A549 (cell line): ENCODE measurements at regions not wholly inside any gene's neighbourhood (a gene's known extent, or its start where the extent isn't known, plus 50 kb on each side); places are given as distances from the start of the nearest gene placed in this dataset.

Experiments used
- EP300 ChIP-seq, 2 experiments: fragments of >200 bp; sonication (Bioruptor Twin); formaldehyde crosslinking; IDR thresholded peaks; 2 replicates in 1 of 2; 3 replicates in 1 of 2; pipeline ENCODE4 v1.6.1; 2016 to 2017
- POLR2A ChIP-seq: IDR thresholded peaks from 2 replicates; pipeline ENCODE4 v1.6.1; 2012; ENCODE audit warnings: mild to moderate bottlenecking, low read length
- POLR2AphosphoS2 ChIP-seq: conservative IDR thresholded peaks from 2 replicates; pipeline ENCODE4 v1.6.1; 2012; ENCODE audit warnings: low read length, improper control_type of control experiment, inconsistent platforms
- RFX5 ChIP-seq: fragments of 450-650 bp; IDR thresholded peaks from 2 replicates; pipeline ENCODE4 v1.7.1; 2014; ENCODE audit warnings: antibody characterized with exemption, mild to moderate bottlenecking, moderate library complexity
- RNF2 ChIP-seq: fragments of 200-600 bp; sonication (generic); IDR thresholded peaks from 2 replicates; pipeline ENCODE4 v1.6.1; 2016; ENCODE audit warnings: low read depth, mild to moderate bottlenecking, antibody characterized with exemption, moderate library complexity, borderline replicate concordance
- TF ChIP-seq, protein P1 (sequence below): IDR thresholded peaks from 2 replicates; pipeline ENCODE4 v1.6.1; 2012
- TF ChIP-seq, protein P2 (sequence below): fragments of >200 bp; sonication (Bioruptor Twin); formaldehyde crosslinking; IDR thresholded peaks from 3 replicates; pipeline ENCODE4 v1.5.1; 2016
- TF ChIP-seq, protein P3 (sequence below): fragments of >200 bp; sonication (Bioruptor Twin); formaldehyde crosslinking; IDR thresholded peaks from 3 replicates; pipeline ENCODE4 v1.6.1; 2016
- TF ChIP-seq, protein P4 (sequence below): fragments of 450-650 bp; IDR thresholded peaks from 2 replicates; pipeline ENCODE4 v1.6.1; 2014; ENCODE audit warnings: antibody characterized with exemption

DNA sequence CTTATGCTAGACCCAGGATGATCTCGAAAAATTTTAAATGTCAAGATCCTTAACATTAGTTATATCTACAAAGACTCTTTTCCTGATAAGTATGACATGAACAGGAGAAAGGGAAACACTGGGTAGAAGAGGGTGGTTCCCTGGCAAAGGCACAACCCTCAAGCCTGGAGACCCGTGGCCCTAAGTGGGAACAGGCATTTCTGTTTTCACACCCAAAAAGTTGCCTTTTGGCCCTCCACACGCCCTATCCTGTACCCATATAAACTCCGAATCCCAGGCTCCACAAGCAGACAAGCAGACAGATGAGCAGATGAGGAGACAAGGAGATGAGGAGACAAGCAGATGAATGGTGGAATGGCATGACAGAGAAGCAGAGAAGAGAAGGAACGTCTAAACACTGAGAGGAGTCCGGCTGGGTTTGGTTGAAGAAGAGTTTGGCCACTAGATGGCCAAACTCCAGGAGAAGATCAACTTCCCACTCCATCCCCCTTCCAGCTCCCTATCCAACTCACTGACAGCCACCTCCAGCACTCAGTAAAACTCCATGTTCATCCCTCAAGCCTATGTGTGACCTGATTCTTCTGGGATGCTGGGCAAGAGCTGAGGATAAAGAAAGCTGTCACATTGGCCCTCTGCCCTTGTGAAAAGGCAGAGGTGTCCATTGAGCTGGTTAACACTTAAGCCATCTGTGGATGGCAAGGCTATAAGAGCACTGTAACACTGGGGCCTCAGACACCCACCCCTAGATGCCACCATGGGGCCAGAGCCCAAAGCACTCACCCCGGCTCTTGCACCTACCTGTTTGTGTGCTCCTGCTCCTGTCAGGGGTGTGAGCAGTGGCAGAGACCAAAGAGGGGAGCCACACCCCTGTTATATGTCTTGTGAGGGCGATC lies 139.6 kb upstream of the FAM20A start:
- TF ChIP-seq, protein P1, sequence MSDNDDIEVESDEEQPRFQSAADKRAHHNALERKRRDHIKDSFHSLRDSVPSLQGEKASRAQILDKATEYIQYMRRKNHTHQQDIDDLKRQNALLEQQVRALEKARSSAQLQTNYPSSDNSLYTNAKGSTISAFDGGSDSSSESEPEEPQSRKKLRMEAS = no peak
- TF ChIP-seq EP300 (IDR thresholded peaks at IDR 0.05) (no peak), POLR2A (no peak), RFX5 (no peak), RNF2 (no peak), POLR2AphosphoS2 (no peak)
- TF ChIP-seq, protein P2, sequence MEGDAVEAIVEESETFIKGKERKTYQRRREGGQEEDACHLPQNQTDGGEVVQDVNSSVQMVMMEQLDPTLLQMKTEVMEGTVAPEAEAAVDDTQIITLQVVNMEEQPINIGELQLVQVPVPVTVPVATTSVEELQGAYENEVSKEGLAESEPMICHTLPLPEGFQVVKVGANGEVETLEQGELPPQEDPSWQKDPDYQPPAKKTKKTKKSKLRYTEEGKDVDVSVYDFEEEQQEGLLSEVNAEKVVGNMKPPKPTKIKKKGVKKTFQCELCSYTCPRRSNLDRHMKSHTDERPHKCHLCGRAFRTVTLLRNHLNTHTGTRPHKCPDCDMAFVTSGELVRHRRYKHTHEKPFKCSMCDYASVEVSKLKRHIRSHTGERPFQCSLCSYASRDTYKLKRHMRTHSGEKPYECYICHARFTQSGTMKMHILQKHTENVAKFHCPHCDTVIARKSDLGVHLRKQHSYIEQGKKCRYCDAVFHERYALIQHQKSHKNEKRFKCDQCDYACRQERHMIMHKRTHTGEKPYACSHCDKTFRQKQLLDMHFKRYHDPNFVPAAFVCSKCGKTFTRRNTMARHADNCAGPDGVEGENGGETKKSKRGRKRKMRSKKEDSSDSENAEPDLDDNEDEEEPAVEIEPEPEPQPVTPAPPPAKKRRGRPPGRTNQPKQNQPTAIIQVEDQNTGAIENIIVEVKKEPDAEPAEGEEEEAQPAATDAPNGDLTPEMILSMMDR = peak; percentile 53
- TF ChIP-seq, protein P3, sequence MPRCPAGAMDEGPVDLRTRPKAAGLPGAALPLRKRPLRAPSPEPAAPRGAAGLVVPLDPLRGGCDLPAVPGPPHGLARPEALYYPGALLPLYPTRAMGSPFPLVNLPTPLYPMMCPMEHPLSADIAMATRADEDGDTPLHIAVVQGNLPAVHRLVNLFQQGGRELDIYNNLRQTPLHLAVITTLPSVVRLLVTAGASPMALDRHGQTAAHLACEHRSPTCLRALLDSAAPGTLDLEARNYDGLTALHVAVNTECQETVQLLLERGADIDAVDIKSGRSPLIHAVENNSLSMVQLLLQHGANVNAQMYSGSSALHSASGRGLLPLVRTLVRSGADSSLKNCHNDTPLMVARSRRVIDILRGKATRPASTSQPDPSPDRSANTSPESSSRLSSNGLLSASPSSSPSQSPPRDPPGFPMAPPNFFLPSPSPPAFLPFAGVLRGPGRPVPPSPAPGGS = no peak
- TF ChIP-seq, protein P4, sequence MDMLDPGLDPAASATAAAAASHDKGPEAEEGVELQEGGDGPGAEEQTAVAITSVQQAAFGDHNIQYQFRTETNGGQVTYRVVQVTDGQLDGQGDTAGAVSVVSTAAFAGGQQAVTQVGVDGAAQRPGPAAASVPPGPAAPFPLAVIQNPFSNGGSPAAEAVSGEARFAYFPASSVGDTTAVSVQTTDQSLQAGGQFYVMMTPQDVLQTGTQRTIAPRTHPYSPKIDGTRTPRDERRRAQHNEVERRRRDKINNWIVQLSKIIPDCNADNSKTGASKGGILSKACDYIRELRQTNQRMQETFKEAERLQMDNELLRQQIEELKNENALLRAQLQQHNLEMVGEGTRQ = no peak
